Activated T-cell treated with anti-CD3 and anti-CD28 coated beads, Interleukin-2, amount 50 U/mL, for 72 hours (primary cell): ENCODE measurements at regions not wholly inside any gene's neighbourhood (a gene's known extent, or its start where the extent isn't known, plus 50 kb on each side); places are given as distances from the start of the nearest gene placed in this dataset.

Experiments used
- ATAC-seq, 2 donors: fragments of 150-1000 bp; cut with Tn5 transposase; replicated peaks in 1 of 2; 2 replicates each; pipeline ENCODE4 v1.10.0; 2021; ENCODE audit warnings: moderate library complexity in 2 of 2, mild to moderate bottlenecking in 1 of 2
- DNase-seq, 2 donors: peaks; one replicate each; pipeline ENCODE4 v3.0.0; 2021 to 2022; ENCODE audit warnings: mixed read lengths in 1 of 2
- H3K27ac Mint-ChIP-seq: one replicate; pipeline ENCODE4 v1.8.0; 2022; ENCODE audit warnings: mild to moderate bottlenecking, moderate library complexity, mixed read lengths
- H3K27me3 Mint-ChIP-seq: one replicate; pipeline ENCODE4 v1.8.0; 2022; ENCODE audit warnings: low read depth, mixed read lengths
- H3K36me3 Mint-ChIP-seq, 2 donors: one replicate each; pipeline ENCODE4 v1.8.0; 2022; ENCODE audit warnings: mixed read lengths in 2 of 2, mild to moderate bottlenecking in 1 of 2; ENCODE audit not compliant: insufficient read depth in 2 of 2
- H3K4me1 Mint-ChIP-seq: one replicate; pipeline ENCODE4 v1.8.0; 2022; ENCODE audit warnings: low read depth, mixed read lengths
- H3K4me3 Mint-ChIP-seq, 2 donors: one replicate each; pipeline ENCODE4 v1.8.0; 2022; ENCODE audit warnings: mild to moderate bottlenecking in 2 of 2, mixed read lengths in 2 of 2, moderate library complexity in 2 of 2
- H3K9me3 Mint-ChIP-seq, 2 donors: one replicate each; pipeline ENCODE4 v1.8.0; 2022; ENCODE audit warnings: mixed read lengths in 2 of 2

DNA sequence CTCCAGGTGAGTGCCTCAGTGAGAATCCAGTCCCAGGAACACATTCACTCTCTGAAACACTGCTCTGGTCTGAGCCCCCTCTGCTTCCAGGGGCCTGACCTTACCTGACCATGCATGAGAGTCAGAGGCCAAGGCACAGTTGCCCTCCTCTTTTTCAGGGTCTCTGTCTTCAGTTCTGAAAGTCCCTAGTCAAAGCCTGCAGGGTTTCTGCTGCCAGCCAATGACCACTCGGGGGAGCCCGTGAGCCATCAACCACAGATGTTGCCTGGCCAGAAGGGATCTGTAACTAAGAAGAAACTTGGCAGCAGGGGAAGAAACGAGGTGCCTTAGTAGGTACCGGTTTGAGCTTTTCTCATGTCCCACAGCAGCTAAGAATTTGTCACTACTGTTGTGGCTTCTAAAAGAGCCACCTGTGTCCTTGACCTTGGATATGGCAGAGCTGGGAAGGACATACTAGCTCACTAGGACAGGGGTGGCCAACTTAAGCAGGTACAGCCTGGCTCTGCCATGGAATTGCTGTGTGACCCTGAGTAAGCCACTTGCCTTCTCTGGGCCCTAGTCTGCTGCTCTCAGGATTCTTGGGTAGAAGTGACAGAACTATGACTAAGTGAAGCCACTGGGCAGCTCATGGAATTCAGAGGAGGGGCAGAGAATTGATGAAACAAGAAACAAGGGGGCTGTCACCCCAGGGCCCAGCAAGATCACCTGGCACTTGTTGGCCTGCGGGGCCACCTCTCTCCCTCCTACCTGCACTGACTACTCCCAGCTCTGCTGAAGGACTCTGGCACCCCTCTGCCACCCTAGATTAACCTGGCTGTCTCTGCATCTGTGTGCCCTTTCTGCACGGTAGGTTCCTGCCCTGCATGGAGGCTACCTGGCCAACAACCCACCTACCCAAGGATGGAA lies 83.8 kb upstream of the GPR26 start:
- H3K36me3 Mint-ChIP-seq: no peaks in the 10 kb centered on the region
- DNase-seq: peak; percentile 64 to 78
- peaks cover 48% of the 10 kb centered on the region for H3K27me3 Mint-ChIP-seq

DNA sequence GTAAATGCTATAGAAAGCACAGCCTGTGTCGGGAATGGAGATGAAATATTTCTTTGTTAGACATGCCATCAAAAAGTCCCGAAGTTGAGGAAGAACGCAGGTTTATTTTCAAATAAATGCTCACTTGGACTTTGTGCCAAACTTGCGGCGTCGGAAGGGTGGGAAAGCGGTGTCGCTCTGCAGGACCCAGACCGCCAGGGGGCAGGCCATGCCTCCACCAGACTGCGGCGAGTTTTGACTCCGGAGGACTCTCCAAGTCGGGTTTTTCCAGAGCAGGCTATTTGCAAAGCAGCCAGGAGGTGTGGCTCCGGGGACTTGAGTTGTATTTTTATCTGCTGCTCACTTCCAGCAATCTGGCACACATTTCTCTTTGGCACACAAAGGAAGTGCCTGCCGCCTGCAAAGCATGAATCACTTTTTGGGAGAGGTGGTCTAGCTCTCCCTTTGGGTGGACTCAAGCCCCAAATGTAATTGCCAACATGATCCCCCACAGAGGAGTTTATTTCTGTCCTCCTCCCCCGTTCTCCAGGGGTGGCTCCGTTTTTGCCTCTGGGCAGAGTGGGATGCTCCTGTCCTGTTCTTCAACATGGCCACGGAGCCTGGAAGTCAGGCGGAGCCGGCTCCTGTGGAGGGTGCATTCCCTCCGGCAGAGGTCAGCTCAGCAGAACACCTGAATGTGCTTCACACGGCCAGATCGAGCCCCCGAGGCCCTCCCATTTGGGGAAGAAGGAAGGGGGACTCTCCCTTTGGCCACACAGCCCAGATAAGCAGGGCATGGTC lies 82.3 kb upstream of the GPR26 start:
- Mint-ChIP-seq H3K27ac (no peak overlapping the region), H3K27me3 (peaks cover 48% of the 10 kb centered on the region), H3K9me3 (no peaks in the 10 kb centered on the region), H3K4me1 (no peaks in the 10 kb centered on the region), H3K4me3 (no peak overlapping the region), H3K36me3 (no peaks in the 10 kb centered on the region)
- no peak for ATAC-seq
- peak; percentile 39 to 50 for DNase-seq

More for the DNA sequence above, 83.8 kb upstream of the GPR26 start:
- peak; percentile 60 for ATAC-seq
- Mint-ChIP-seq H3K9me3 (no peaks in the 10 kb centered on the region), H3K4me3 (no peak overlapping the region), H3K27ac (no peak overlapping the region), H3K4me1 (no peaks in the 10 kb centered on the region)

DNA sequence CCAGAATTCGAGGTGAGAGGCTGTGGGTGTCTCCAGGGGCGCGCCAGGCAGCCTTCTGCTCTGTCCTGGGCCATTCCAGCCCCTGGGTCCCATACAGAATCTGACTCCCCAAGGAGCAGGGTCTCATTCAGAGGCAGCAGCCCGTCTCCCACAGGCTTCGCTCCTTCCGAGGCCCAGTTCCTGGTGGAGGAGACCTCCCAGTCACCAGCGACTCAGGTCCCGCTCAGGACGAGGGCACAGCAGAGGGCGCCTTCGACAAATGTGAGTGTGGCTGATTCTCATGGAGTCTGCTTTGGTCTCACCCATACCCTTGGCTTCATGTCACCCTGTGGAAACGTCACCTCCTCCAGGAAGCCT lies 81.8 kb upstream of the GPR26 start:
- Mint-ChIP-seq H3K36me3 (no peaks in the 10 kb centered on the region), H3K9me3 (no peaks in the 10 kb centered on the region), H3K27me3 (peaks cover 48% of the 10 kb centered on the region), H3K27ac (no peak overlapping the region), H3K4me3 (no peak overlapping the region), H3K4me1 (no peaks in the 10 kb centered on the region)
- no peak for ATAC-seq
- DNase-seq: no peak

DNA sequence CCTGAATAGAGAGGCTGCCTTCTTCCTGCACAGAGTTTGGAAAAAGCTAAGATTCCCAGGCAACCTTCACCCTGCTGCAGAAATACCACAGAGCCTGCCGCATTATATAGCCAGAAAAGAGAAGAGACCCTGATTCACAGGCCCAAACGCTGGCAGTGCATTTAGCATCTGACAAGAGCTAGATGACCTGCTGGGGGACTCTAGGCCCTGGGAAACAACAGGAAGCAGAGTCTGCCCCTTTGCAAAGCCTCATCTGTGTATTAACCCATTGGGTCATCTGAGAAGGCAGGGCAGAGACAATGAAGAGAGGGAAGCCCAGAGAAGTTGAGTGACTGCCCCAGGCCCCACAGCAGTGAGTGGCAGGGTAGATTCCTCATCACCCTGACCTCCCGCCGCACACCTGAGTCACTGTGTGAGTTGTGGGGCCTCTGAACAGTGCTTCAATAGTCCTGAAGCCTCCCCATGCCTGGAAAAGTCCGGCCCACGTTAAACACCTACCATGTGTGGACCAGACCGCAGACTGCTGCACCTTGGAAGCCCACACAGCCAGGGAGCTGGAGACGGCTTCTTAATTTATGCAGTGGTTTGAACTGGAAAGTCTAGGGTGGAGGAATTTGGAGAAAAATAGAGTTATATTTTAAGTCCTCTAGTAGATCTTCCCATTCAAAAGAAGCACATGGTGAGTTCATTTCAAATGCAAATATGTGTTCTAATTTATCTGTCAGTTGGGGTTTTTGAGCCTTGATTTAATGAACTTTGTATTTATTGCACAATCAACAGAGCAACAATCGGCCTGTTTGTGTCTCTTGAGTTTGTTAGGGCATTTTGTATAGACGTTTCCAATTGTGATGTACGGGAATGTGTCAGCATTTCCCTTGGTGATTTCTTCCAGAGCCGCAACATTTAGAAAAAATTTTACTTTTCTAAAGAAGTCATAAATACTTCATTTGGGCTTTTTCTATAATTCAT lies 80.4 kb upstream of the GPR26 start:
- Mint-ChIP-seq H3K4me1 (no peaks in the 10 kb centered on the region), H3K27ac (no peak overlapping the region), H3K4me3 (no peak overlapping the region), H3K9me3 (no peaks in the 10 kb centered on the region), H3K27me3 (peaks cover 49% of the 10 kb centered on the region), H3K36me3 (no peaks in the 10 kb centered on the region)
- DNase-seq (no peak), ATAC-seq (no peak)

DNA sequence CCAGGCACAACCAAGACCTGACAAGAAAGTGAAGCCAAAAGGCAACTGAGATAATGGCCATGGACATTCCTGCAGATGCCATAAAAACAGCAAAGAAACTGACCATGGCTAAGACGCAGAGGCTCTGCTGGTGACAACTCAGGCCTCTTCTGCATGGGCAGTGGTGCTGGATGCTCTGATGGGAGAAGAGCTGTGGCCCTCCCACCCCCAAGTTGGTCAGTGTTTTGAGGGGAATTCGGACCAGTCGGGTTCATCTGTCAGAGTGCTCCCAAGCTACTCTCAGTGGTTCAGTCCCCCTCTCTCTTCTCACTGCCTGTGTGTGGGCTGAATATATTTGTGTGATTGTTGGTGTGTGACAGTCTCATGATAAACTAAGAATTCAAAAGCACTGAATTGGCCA lies 79.0 kb upstream of the GPR26 start:
- peaks cover 43% of the 10 kb centered on the region for H3K27me3 Mint-ChIP-seq
- DNase-seq (no peak), ATAC-seq (no peak)
- no peaks in the 10 kb centered on the region for H3K9me3 Mint-ChIP-seq
- H3K4me1 Mint-ChIP-seq: no peaks in the 10 kb centered on the region
- no peak overlapping the region for H3K27ac Mint-ChIP-seq
- no peak overlapping the region for H3K4me3 Mint-ChIP-seq
- H3K36me3 Mint-ChIP-seq: no peaks in the 10 kb centered on the region

DNA sequence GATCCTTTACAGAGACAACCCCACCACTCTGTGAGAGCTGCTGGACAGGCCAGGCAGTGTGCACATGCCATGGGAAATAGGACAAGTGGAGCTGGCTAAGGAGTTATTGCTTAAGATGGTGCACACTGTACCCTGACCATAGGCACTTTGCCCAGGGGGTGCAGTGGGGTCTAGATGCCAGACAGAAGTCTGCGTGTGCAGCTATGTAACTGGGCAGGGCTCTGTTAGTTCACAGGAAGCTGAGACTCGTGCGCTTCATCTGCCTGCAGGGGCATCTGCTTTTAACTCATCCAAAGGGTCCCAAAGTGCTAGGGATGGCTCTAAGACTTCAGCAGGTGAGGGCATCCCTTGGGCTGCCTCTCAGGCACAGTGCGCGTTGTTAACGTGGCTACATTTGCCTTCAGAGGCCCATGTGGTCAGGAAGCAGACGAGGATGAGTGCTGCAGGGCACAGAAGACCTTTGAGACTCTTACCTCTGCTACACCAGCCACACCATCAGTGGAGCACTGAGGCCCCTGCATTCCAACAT lies 77.7 kb upstream of the GPR26 start:
- peaks cover 32% of the 10 kb centered on the region for H3K27me3 Mint-ChIP-seq
- H3K36me3 Mint-ChIP-seq: no peaks in the 10 kb centered on the region
- no peak overlapping the region for H3K27ac Mint-ChIP-seq
- H3K4me3 Mint-ChIP-seq: no peak overlapping the region
- no peak for DNase-seq
- H3K9me3 Mint-ChIP-seq: no peaks in the 10 kb centered on the region
- ATAC-seq: no peak
- H3K4me1 Mint-ChIP-seq: no peaks in the 10 kb centered on the region

DNA sequence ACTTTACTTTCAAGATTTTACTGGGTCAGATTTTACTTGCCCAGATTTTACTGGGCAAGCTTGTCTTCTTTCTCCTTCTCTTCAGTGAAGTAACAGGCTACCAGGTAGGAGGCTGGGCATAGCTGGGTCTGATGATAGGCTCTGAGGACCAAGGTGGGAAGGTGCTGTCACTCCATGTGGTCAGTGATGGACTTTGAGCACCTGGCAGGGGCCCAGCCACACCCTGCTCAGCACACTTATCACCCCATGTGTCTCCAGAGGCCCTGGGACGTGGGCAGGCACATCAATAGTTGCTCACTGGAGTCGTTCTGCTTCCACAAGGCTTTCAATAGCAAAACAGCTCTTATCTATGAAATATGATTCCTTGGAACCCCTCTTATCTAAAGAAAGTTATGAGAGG lies 70.5 kb upstream of the GPR26 start:
- Mint-ChIP-seq H3K27me3 (peaks cover 17% of the 10 kb centered on the region), H3K4me3 (no peak overlapping the region), H3K9me3 (no peaks in the 10 kb centered on the region), H3K27ac (no peak overlapping the region), H3K4me1 (no peaks in the 10 kb centered on the region), H3K36me3 (no peaks in the 10 kb centered on the region)
- DNase-seq (no peak), ATAC-seq (no peak)

DNA sequence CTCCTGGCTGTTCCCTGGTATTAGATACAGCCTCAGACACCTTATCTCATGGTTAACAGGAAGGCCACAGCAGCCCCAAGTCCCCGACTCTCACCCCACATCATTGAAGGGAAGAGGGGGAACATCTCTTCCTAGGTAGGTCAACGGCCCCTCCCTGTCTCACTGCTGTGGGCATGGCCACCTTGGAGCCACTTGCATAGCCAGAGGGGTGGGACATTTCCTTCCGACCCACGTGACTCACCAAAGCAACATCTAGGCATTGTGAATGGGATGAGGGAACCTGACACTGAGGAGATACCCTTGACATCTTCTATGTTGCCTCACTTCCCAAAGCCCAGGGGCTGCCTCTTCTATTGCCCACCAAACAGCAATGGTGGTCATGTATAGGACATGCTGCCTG lies 68.5 kb upstream of the GPR26 start:
- ATAC-seq: no peak
- DNase-seq: no peak
- Mint-ChIP-seq H3K27ac (no peak overlapping the region), H3K4me3 (no peak overlapping the region), H3K27me3 (peaks cover 19% of the 10 kb centered on the region), H3K9me3 (peaks cover 0 to 3% of the 10 kb centered on the region in 2 donors), H3K36me3 (no peaks in the 10 kb centered on the region), H3K4me1 (no peaks in the 10 kb centered on the region)

DNA sequence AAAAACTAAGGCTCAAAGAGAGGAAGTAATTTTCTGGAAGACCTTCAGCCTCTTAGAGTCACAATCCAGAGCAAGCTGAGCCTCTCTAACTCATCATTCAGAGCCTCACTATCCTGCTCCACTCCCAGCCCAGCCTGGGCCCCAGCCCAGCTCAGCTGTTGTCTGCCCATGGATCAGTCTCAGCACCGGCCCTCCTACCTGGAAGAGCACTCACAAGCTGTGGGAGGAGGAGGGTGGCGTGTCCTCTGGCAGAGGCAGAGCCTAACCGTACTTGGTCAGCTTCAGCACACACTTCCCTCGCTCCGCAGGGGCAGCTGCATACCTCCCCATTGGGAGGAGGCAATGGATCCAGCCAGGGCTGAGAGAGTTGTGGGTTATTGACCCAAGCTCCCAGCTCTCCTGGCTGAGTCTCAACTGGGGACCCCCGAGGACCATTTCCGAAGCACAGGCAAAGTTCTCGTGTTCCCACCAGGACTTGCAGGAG lies 66.7 kb upstream of the GPR26 start:
- Mint-ChIP-seq H3K36me3 (peaks cover 0 to 3% of the 10 kb centered on the region in 2 donors), H3K4me3 (no peak overlapping the region), H3K4me1 (no peaks in the 10 kb centered on the region), H3K9me3 (peaks cover 1 to 3% of the 10 kb centered on the region in 2 donors), H3K27ac (no peak overlapping the region), H3K27me3 (peaks cover 29% of the 10 kb centered on the region)
- ATAC-seq (no peak), DNase-seq (no peak)

DNA sequence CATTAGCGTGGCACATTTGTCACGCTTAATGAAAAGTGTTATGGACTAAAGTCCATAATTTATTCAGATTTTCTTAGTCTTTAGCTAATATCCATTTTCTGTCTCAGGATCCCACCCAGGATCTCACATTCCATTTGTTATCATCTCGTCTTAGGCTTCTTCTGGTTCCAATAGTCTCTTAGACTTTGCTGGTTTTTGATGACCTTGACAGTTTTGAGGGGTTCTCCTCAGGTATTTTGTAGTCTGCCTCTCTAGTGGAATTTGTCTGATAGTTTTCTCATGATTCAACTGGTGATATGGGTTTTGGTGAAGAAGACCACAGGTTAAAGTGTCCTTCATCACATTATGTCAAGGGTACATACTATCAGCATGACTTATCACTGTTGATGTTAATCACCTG lies 66.0 kb upstream of the GPR26 start:
- no peak overlapping the region for H3K4me3 Mint-ChIP-seq
- ATAC-seq (no peak), DNase-seq (no peak)
- no peaks in the 10 kb centered on the region for H3K4me1 Mint-ChIP-seq
- peaks cover 29% of the 10 kb centered on the region for H3K27me3 Mint-ChIP-seq
- H3K9me3 Mint-ChIP-seq: peaks cover 1 to 3% of the 10 kb centered on the region in 2 donors
- peaks cover 0 to 3% of the 10 kb centered on the region in 2 donors for H3K36me3 Mint-ChIP-seq
- H3K27ac Mint-ChIP-seq: no peak overlapping the region

DNA sequence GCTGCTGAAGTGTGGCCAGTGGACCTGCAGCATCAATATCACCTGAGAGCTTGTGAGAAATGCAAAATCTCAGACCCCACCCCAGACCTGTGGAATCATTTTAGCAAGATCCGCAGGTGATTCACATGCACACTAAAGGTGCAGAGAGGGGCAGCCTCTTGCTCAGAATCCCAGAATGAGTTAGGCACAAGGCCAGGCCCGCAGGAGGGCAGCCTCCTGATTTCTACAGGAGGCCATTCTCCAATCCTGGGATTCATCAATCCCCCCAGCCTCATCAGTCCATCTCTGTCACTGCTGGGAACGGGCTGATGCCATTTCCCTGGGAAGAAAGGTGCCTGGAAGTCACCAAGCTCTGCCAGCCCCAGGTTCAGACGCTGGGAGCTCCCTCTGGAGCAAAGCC lies 63.0 kb upstream of the GPR26 start:
- no peak overlapping the region for H3K4me3 Mint-ChIP-seq
- peaks cover 0 to 3% of the 10 kb centered on the region in 2 donors for H3K36me3 Mint-ChIP-seq
- ATAC-seq (no peak), DNase-seq (no peak)
- no peaks in the 10 kb centered on the region for H3K4me1 Mint-ChIP-seq
- H3K9me3 Mint-ChIP-seq: peaks cover 1 to 3% of the 10 kb centered on the region in 2 donors
- peaks cover 39% of the 10 kb centered on the region for H3K27me3 Mint-ChIP-seq
- no peak overlapping the region for H3K27ac Mint-ChIP-seq

DNA sequence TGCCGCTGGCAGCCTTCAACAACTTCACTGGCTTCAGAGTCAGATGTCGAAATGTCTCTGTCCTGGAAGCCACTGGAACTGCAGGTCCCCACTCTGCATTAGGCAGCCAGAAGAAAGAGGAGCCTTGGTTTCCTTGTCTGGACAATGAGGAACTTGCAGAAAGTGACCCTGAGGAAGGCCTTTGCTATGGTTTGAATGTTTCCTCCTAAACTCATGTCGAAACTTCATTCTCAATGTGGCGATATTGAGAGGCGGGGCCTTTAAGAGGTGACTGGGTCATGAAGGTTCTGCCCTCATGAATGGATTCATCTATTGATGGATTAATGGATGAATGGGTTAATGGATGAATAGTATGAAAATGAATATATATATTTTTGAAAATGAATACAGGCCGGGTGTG lies 61.6 kb upstream of the GPR26 start:
- Mint-ChIP-seq H3K9me3 (peaks cover 1 to 3% of the 10 kb centered on the region in 2 donors), H3K36me3 (peaks cover 0 to 3% of the 10 kb centered on the region in 2 donors), H3K4me1 (no peaks in the 10 kb centered on the region), H3K4me3 (no peak overlapping the region), H3K27ac (no peak overlapping the region), H3K27me3 (peaks cover 39% of the 10 kb centered on the region)
- ATAC-seq (no peak), DNase-seq (no peak)
